H1 (cell line): ENCODE measurements at regions not wholly inside any gene's neighbourhood (a gene's known extent, or its start where the extent isn't known, plus 50 kb on each side); places are given as distances from the start of the nearest gene placed in this dataset.

Experiments used
- EZH2 ChIP-seq: fragments of 200-600 bp; sonication (generic); IDR thresholded peaks from 2 replicates; pipeline ENCODE4 v1.7.1; 2012; ENCODE audit warnings: low read depth, mild to moderate bottlenecking, moderate library complexity, low read length, inconsistent platforms; ENCODE audit not compliant: severe bottlenecking
- RFX5 ChIP-seq: IDR thresholded peaks from 2 replicates; pipeline ENCODE4 v1.6.1; 2011; ENCODE audit warnings: low read depth, low read length, improper control_type of control experiment, borderline replicate concordance
- SIN3A ChIP-seq, 2 experiments: IDR thresholded peaks in 1 of 2; conservative IDR thresholded peaks in 1 of 2; 2 replicates each; pipeline ENCODE4 v1.6.1; 2011 to 2012; ENCODE audit warnings: low read length in 2 of 2, improper control_type of control experiment in 1 of 2, low read depth in 1 of 2, mild to moderate bottlenecking in 1 of 2

- TF ChIP-seq RFX5 (no peak), SIN3A (conservative IDR thresholded peaks at IDR 0.05 in 1 of 2, IDR thresholded peaks at IDR 0.05 in 1 of 2; ENCODE audit: low read depth in 1 of 2, low read length in 2 of 2) (no peak), EZH2 (no peak)
Observed at GRCh38 chr4:74524985-74525384, 80.0 kb downstream of the AREG start (continued).
